ENCODE measurements at regions not wholly inside any gene's neighbourhood (a gene's known extent, or its start where the extent isn't known, plus 50 kb on each side); places are given as distances from the start of the nearest gene placed in this dataset.

DNA sequence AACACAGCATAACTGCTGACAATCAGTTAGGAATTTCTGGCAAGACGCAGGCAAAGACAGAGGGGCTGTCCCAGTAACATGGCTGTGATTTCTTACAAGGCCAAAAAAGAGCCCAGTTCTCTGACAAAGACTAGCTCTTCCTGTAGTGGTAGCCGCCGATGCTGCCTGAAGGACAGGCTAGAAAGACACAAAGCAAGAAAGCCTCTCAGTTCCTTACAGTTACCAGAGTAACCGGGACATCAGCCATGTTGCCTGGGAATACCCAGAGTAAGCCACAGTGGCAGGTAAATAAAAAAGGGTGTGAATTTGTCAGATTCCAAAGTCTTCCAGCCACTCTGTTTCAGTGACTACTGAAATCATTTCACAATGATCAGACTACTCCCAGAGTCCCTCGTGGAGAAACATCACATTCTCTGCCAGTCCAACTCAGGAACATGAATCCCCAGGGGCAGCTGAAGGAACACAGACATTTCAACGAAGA is 493.6 kb upstream of the ADAMTS9 start:
- H3K9ac ChIP-seq (ENCODE audit: low read length in 5 of 5), result peak overlapping the region in 3 of 5 donors; percentile 21 to 75 (median 61)
- H3K4me1 ChIP-seq (ENCODE audit: control insufficient read depth in 5 of 5, insufficient read depth in 5 of 5, low read length in 5 of 5), result peaks cover 4 to 19% (median 16%) of the 10 kb centered on the region in 5 donors
- H3K36me3 ChIP-seq (ENCODE audit: control insufficient read depth in 5 of 5, insufficient read depth in 5 of 5, low read length in 5 of 5), result no peaks in the 10 kb centered on the region
- peaks cover 0 to 2% (median 0%) of the 10 kb centered on the region in 5 donors for H3K9me3 ChIP-seq (ENCODE audit: control insufficient read depth in 5 of 5, low read length in 5 of 5)
- peak overlapping the region; percentile 82 for H3K27ac ChIP-seq (ENCODE audit: low read depth, low read length)
- no peaks in the 10 kb centered on the region for H3K27me3 ChIP-seq (ENCODE audit: control insufficient read depth in 5 of 5, insufficient read depth in 4 of 5, low read length in 5 of 5)
- H3K4me3 ChIP-seq (ENCODE audit: low read depth in 1 of 5, low read length in 5 of 5), result peak overlapping the region in 3 of 5 donors; percentile 5 to 46 (median 33)

GRCh38 chr3:65178703-65179102 is 490.9 kb upstream of the ADAMTS9 start:
- Histone ChIP-seq H3K4me3 (ENCODE audit: low read depth in 1 of 5, low read length in 5 of 5) (no peak overlapping the region), H3K36me3 (ENCODE audit: control insufficient read depth in 5 of 5, insufficient read depth in 5 of 5, low read length in 5 of 5) (no peaks in the 10 kb centered on the region), H3K4me1 (ENCODE audit: control insufficient read depth in 5 of 5, insufficient read depth in 5 of 5, low read length in 5 of 5) (peaks cover 4 to 19% (median 16%) of the 10 kb centered on the region in 5 donors), H3K9ac (ENCODE audit: low read length in 5 of 5) (no peak overlapping the region), H3K9me3 (ENCODE audit: control insufficient read depth in 5 of 5, low read length in 5 of 5) (no peaks in the 10 kb centered on the region), H3K27me3 (ENCODE audit: control insufficient read depth in 5 of 5, insufficient read depth in 4 of 5, low read length in 5 of 5) (no peaks in the 10 kb centered on the region), H3K27ac (ENCODE audit: low read depth, low read length) (no peak overlapping the region)

GRCh38 chr3:65177960-65178376 is 490.2 kb upstream of the ADAMTS9 start:
- H3K36me3 ChIP-seq (ENCODE audit: control insufficient read depth in 5 of 5, insufficient read depth in 5 of 5, low read length in 5 of 5), result no peaks in the 10 kb centered on the region
- H3K27me3 ChIP-seq (ENCODE audit: control insufficient read depth in 5 of 5, insufficient read depth in 4 of 5, low read length in 5 of 5), result no peaks in the 10 kb centered on the region
- H3K9me3 ChIP-seq (ENCODE audit: control insufficient read depth in 5 of 5, low read length in 5 of 5), result no peaks in the 10 kb centered on the region
- H3K4me3 ChIP-seq (ENCODE audit: low read depth in 1 of 5, low read length in 5 of 5), result no peak overlapping the region
- peaks cover 4 to 19% (median 16%) of the 10 kb centered on the region in 5 donors for H3K4me1 ChIP-seq (ENCODE audit: control insufficient read depth in 5 of 5, insufficient read depth in 5 of 5, low read length in 5 of 5)
- no peak overlapping the region for H3K9ac ChIP-seq (ENCODE audit: low read length in 5 of 5)
- H3K27ac ChIP-seq (ENCODE audit: low read depth, low read length), result no peak overlapping the region

GRCh38 chr3:65174713-65175112 is 486.9 kb upstream of the ADAMTS9 start:
- H3K4me3 ChIP-seq (ENCODE audit: low read depth in 1 of 5, low read length in 5 of 5), result no peak overlapping the region
- H3K27ac ChIP-seq (ENCODE audit: low read depth, low read length), result no peak overlapping the region
- no peaks in the 10 kb centered on the region for H3K9me3 ChIP-seq (ENCODE audit: control insufficient read depth in 5 of 5, low read length in 5 of 5)
- H3K36me3 ChIP-seq (ENCODE audit: control insufficient read depth in 5 of 5, insufficient read depth in 5 of 5, low read length in 5 of 5), result no peaks in the 10 kb centered on the region
- H3K9ac ChIP-seq (ENCODE audit: low read length in 5 of 5), result no peak overlapping the region
- peaks cover 3 to 12% (median 8%) of the 10 kb centered on the region in 5 donors for H3K4me1 ChIP-seq (ENCODE audit: control insufficient read depth in 5 of 5, insufficient read depth in 5 of 5, low read length in 5 of 5)
- no peaks in the 10 kb centered on the region for H3K27me3 ChIP-seq (ENCODE audit: control insufficient read depth in 5 of 5, insufficient read depth in 4 of 5, low read length in 5 of 5)

GRCh38 chr3:65173841-65174240 is 486.0 kb upstream of the ADAMTS9 start:
- no peak overlapping the region for H3K4me3 ChIP-seq (ENCODE audit: low read depth in 1 of 5, low read length in 5 of 5)
- H3K27ac ChIP-seq (ENCODE audit: low read depth, low read length), result no peak overlapping the region
- no peaks in the 10 kb centered on the region for H3K27me3 ChIP-seq (ENCODE audit: control insufficient read depth in 5 of 5, insufficient read depth in 4 of 5, low read length in 5 of 5)
- no peaks in the 10 kb centered on the region for H3K36me3 ChIP-seq (ENCODE audit: control insufficient read depth in 5 of 5, insufficient read depth in 5 of 5, low read length in 5 of 5)
- no peaks in the 10 kb centered on the region for H3K9me3 ChIP-seq (ENCODE audit: control insufficient read depth in 5 of 5, low read length in 5 of 5)
- no peak overlapping the region for H3K9ac ChIP-seq (ENCODE audit: low read length in 5 of 5)
- H3K4me1 ChIP-seq (ENCODE audit: control insufficient read depth in 5 of 5, insufficient read depth in 5 of 5, low read length in 5 of 5), result peaks cover 3 to 17% (median 9%) of the 10 kb centered on the region in 5 donors

- no peak overlapping the region for H3K27ac ChIP-seq (ENCODE audit: low read depth, low read length)
- H3K36me3 ChIP-seq (ENCODE audit: control insufficient read depth in 5 of 5, insufficient read depth in 5 of 5, low read length in 5 of 5), result no peaks in the 10 kb centered on the region
- no peaks in the 10 kb centered on the region for H3K27me3 ChIP-seq (ENCODE audit: control insufficient read depth in 5 of 5, insufficient read depth in 4 of 5, low read length in 5 of 5)
- no peaks in the 10 kb centered on the region for H3K9me3 ChIP-seq (ENCODE audit: control insufficient read depth in 5 of 5, low read length in 5 of 5)
- no peak overlapping the region for H3K9ac ChIP-seq (ENCODE audit: low read length in 5 of 5)
- peaks cover 3 to 15% (median 9%) of the 10 kb centered on the region in 5 donors for H3K4me1 ChIP-seq (ENCODE audit: control insufficient read depth in 5 of 5, insufficient read depth in 5 of 5, low read length in 5 of 5)
- H3K4me3 ChIP-seq (ENCODE audit: low read depth in 1 of 5, low read length in 5 of 5), result no peak overlapping the region
These were observed 484.4 kb upstream of the ADAMTS9 start for GRCh38 chr3:65172209-65172608.

DNA sequence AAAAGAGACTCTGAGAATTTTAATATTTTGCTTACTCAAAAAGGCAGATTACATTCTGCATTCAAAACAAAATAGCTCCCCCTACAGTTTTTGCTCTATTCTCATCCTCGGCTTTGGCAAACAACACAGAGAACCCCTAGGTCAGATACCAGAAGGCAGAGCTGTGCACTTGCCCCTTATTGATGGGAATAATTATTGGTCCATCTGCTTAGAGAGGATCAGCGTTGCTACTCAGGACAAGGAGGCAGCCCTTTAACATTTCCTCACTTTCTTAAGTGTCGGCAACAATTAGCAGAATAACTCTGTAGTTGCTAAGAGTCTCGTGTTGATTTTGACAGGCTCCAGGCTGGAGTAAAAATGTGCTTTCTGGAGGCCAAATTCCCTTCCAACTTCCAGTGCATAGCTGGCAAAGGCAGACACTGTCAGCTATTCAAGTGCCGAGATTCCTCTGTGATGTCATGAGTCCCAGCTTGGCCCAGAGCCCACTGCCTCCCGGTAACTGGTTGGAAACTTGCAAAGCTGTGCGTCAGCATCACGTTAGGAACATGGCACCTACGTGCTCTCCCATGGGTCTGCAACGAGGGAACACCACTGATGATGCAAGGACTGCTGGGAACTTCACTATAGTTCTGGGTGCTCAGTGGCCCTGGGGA is 482.7 kb upstream of the ADAMTS9 start:
- Histone ChIP-seq H3K4me1 (ENCODE audit: control insufficient read depth in 5 of 5, insufficient read depth in 5 of 5, low read length in 5 of 5) (peaks cover 3 to 15% (median 9%) of the 10 kb centered on the region in 5 donors), H3K36me3 (ENCODE audit: control insufficient read depth in 5 of 5, insufficient read depth in 5 of 5, low read length in 5 of 5) (no peaks in the 10 kb centered on the region), H3K4me3 (ENCODE audit: low read depth in 1 of 5, low read length in 5 of 5) (no peak overlapping the region), H3K9me3 (ENCODE audit: control insufficient read depth in 5 of 5, low read length in 5 of 5) (no peaks in the 10 kb centered on the region), H3K9ac (ENCODE audit: low read length in 5 of 5) (peak overlapping the region in 3 of 5 donors; percentile 17 to 68 (median 38)), H3K27ac (ENCODE audit: low read depth, low read length) (peak overlapping the region; percentile 81), H3K27me3 (ENCODE audit: control insufficient read depth in 5 of 5, insufficient read depth in 4 of 5, low read length in 5 of 5) (no peaks in the 10 kb centered on the region)

GRCh38 chr3:65169961-65170360 is 482.2 kb upstream of the ADAMTS9 start:
- Histone ChIP-seq H3K27me3 (ENCODE audit: control insufficient read depth in 5 of 5, insufficient read depth in 4 of 5, low read length in 5 of 5) (no peaks in the 10 kb centered on the region), H3K27ac (ENCODE audit: low read depth, low read length) (peak overlapping the region; percentile 81), H3K9ac (ENCODE audit: low read length in 5 of 5) (peak overlapping the region in 3 of 5 donors; percentile 11 to 68 (median 17)), H3K4me1 (ENCODE audit: control insufficient read depth in 5 of 5, insufficient read depth in 5 of 5, low read length in 5 of 5) (peaks cover 3 to 15% (median 9%) of the 10 kb centered on the region in 5 donors), H3K36me3 (ENCODE audit: control insufficient read depth in 5 of 5, insufficient read depth in 5 of 5, low read length in 5 of 5) (no peaks in the 10 kb centered on the region), H3K4me3 (ENCODE audit: low read depth in 1 of 5, low read length in 5 of 5) (no peak overlapping the region), H3K9me3 (ENCODE audit: control insufficient read depth in 5 of 5, low read length in 5 of 5) (no peaks in the 10 kb centered on the region)

- Histone ChIP-seq H3K27me3 (ENCODE audit: control insufficient read depth in 5 of 5, insufficient read depth in 4 of 5, low read length in 5 of 5) (no peaks in the 10 kb centered on the region), H3K4me1 (ENCODE audit: control insufficient read depth in 5 of 5, insufficient read depth in 5 of 5, low read length in 5 of 5) (peaks cover 3 to 15% (median 9%) of the 10 kb centered on the region in 5 donors), H3K36me3 (ENCODE audit: control insufficient read depth in 5 of 5, insufficient read depth in 5 of 5, low read length in 5 of 5) (no peaks in the 10 kb centered on the region), H3K4me3 (ENCODE audit: low read depth in 1 of 5, low read length in 5 of 5) (no peak overlapping the region), H3K9me3 (ENCODE audit: control insufficient read depth in 5 of 5, low read length in 5 of 5) (no peaks in the 10 kb centered on the region), H3K9ac (ENCODE audit: low read length in 5 of 5) (no peak overlapping the region), H3K27ac (ENCODE audit: low read depth, low read length) (peak overlapping the region; percentile 73)
These were observed 480.7 kb upstream of the ADAMTS9 start for GRCh38 chr3:65168547-65168946.

GRCh38 chr3:65166531-65166930 is 478.7 kb upstream of the ADAMTS9 start:
- no peaks in the 10 kb centered on the region for H3K36me3 ChIP-seq (ENCODE audit: control insufficient read depth in 5 of 5, insufficient read depth in 5 of 5, low read length in 5 of 5)
- H3K27ac ChIP-seq (ENCODE audit: low read depth, low read length), result no peak overlapping the region
- peaks cover 3 to 15% (median 9%) of the 10 kb centered on the region in 5 donors for H3K4me1 ChIP-seq (ENCODE audit: control insufficient read depth in 5 of 5, insufficient read depth in 5 of 5, low read length in 5 of 5)
- H3K27me3 ChIP-seq (ENCODE audit: control insufficient read depth in 5 of 5, insufficient read depth in 4 of 5, low read length in 5 of 5), result no peaks in the 10 kb centered on the region
- no peak overlapping the region for H3K9ac ChIP-seq (ENCODE audit: low read length in 5 of 5)
- no peaks in the 10 kb centered on the region for H3K9me3 ChIP-seq (ENCODE audit: control insufficient read depth in 5 of 5, low read length in 5 of 5)
- H3K4me3 ChIP-seq (ENCODE audit: low read depth in 1 of 5, low read length in 5 of 5), result no peak overlapping the region

Measured in subcutaneous abdominal adipose tissue (tissue), 5 donors.